GM21619 (cell line): ENCODE measurements at regions not wholly inside any gene's neighbourhood (a gene's known extent, or its start where the extent isn't known, plus 50 kb on each side); places are given as distances from the start of the nearest gene placed in this dataset.

Source experiments
- ATAC-seq: cut with Tn5 transposase; IDR thresholded peaks from one replicate; pipeline ENCODE4 v1.9.1; 2021; ENCODE audit not compliant: unreplicated experiment

DNA sequence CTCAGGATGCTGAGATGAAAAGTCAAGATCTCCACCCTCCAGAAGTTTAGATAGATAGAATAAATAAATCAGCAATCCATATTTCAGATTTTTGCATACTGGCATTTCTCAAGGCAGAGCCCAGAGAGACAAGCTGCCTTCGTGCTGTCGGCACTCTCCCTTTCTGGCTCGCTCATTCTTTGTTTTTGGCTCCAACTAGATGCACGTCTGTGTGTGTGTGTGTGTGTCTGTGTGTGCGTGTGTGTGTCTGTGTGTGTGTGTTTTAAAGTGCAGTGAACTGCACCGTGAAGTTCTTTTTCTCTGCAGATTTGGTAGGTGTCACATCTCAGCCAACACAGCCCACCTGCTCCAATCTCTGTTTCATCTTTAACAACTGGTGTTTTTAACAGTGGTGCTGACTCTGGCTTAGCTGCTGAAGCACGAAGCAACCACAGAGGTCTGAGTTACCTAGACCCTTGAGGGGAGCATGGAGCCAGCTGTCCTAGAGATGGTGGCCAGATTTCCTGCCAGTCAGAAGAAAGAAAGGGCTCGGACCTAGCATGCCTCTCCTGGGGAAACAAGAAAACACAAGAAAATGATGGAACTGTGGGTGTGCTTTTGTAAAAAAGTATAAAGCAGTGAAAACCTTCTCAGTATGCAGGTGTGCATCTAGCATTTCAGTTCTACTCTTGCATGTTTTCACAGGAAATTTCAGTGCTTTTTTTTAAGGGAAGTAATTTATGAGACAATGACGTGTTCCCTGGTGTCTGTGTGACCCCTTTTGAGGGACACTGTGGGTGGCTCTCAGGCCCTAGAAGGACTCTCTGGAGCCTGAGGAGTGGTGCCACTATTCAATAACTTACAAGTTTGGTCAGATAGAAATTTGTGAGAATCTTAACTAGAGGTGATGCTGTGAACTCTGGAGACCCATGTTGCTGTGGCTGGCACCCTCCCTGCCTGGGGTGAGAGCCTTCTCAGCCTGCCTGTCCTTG, 364.3 kb downstream of the RNF144A start:
- no peak for ATAC-seq

DNA sequence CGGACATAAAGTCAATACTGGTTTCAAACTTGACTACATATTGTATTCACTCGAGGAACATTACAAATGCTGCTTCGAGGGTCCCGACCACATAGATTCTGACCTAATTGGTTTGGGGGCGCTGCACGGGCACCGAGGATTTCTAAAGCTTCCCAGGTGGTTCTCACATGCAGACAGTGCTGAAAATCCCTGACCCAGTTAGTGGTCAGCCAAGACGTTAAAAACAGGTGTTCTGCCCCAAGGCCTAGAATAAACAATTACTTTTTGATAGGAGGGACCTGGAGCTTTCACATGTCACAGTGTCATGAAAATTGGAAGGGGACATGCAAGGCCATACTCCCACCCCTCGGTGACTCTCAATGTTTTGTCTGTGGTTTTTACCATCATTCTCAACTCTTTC, 368.9 kb downstream of the RNF144A start:
- no peak for ATAC-seq

DNA sequence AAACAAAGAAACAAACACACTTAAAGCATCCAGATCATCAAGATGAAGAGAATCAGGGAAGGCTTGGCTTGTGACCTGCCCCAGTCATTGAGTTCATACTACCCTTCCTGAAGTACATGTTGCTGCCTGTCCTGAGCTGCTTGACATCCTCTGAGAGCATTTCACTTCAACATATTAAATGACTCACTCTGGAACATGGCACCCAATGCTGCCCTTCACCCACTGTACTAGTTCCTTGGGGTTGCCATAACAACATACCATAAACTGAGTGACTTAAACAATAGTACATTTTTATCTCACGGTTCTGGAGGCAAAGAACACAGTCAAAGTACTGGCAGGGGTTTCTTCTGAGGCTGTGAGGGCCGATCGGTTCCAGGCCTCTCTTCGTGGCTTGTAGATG, 371.3 kb downstream of the RNF144A start:
- no peak for ATAC-seq

DNA sequence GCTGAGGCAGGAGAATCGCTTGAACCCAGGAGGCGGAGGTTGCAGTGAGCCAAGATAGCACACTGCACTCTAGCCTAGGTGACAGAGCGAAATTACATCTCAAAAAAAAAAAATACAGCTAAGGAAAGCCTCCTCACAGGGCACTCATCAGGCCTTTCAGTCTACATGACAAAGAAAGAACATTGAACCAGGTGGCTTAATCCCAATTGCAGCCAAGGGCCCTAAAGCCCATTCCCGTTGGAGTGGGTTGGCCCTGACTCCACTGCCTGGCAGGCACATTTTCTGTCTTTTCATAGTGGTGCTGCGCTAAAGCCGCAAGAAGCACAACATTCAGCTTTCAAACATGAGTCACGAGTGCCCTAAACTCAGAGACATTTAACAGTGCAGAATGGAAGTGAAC, 372.5 kb downstream of the RNF144A start:
- no peak for ATAC-seq

DNA sequence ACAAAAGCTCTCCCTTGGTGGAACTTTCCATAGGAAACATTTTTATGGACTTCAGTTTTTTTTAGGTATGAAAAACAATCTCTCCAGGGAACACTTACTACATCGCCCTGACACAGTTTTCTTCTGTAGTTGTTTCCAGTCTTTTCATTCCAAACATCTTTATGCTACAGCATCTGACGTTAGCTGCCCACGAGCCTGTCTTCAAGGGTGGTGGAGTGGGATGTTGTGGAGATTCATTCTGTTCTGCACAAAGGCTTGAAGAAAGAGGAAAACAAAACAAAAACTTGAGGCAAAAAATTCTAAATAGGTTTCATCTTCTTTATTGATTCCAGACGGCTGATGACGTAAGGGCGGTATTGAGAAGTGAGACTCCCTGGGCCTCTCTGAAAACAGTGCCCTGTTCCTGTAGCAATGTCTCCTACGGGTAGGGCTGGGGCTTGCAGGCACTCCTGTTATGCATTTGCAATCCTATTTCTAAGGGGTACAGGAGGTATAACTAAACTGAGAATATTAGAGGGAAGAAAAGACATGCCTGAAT, 375.0 kb downstream of the RNF144A start:
- ATAC-seq: no peak

DNA sequence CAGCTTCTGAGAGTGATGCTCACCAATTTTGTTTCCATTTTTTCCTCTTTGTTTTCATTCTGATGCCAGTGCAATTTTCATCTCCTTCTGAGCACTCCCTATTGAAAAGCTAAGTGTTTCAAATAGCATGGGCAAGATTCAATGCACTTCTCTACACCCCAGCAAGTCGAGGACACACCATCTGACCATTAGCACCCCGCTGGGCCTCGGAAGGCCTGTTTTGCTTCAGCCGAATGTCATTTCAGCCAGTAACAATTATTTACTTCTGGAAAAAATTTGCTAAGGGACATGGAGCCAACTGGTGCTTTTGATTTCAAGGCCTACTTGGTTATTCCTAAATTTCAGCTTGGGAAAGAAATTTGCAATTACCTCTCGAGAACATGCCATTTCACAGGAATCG, 392.4 kb downstream of the RNF144A start:
- no peak for ATAC-seq

DNA sequence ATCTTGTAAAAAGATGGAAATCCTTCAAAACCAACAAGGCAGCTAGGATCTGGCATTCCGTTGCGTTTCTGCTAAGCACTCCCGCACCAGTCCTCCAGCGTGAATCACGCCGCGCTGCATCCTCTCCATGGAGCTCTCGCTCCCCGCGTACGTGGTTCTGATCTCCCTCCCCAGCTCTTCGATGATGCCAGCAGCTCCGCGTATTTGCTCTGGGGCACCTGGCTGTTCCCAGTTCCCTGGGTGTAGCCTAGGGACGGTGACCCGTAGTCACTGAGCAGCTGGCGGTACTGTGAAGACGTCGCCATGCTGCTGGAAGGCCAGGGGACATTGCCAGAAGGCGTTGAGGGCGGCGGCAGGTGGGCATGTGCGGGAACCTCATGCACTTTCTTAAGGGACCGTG, 407.5 kb downstream of the RNF144A start:
- no peak for ATAC-seq

DNA sequence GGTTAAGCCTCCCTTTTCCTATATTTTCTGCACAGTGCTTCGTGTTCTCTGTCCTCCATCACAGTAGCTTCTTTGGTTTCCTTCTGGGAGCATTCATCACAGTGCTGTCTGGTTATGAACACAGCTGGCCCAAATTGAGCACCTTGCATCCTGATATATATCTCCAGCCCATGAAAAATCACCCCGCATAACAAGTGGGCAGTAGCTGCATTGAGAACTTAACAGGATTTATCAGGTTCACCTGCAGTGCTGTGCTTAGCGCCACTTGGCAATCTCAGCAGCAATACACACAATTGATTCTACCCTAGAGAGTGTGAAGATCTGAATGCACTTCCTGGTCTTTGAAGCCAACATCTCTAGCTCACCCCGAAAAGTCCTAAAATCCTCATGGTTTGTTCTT, 408.0 kb downstream of the RNF144A start:
- no peak for ATAC-seq

DNA sequence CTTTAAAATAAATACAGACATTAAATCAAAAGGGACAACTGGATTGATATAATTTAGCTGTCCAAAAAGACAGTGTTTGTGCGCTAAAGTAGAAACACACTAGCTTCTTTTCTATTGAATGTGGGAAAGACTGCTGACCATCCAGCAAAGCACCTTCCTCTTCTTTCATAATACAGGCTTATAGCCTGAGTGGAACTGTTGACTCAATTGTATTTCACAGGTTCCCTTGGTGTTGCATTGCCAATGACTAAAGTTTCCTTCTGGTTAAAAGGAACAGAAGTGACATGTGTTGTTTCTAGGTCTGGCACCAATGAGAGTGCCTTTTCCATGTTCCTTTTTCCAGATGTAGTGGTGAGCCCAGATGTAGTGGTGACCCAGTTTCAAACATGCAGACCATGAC, 412.3 kb downstream of the RNF144A start:
- ATAC-seq: no peak

DNA sequence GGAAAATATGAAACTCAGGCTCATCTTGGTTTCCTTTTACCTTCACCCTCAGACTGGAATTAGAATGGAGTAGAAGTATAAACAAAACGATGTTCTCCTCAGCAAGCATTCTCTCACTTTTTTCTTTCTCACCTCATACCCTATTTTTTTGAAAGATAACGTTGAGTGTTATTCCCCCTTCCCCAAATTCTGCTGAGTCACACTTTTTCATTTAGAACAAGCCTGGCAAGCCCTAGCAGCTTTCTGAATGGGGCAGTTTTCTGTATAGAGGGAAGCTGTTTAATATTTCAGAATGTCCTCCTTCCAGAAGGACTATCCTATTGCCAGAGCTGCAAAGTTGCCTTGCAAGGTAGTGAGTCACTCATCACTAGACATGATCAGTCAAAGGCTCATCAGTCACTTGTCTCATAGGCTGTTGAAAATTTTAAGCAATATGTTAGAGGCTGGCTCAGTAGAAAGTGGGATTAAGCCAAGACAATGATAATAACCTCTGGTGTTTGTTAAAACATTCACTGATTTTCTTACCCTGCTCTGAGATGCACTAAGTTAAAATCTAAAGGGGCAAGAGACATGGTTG, 416.1 kb downstream of the RNF144A start:
- no peak for ATAC-seq

DNA sequence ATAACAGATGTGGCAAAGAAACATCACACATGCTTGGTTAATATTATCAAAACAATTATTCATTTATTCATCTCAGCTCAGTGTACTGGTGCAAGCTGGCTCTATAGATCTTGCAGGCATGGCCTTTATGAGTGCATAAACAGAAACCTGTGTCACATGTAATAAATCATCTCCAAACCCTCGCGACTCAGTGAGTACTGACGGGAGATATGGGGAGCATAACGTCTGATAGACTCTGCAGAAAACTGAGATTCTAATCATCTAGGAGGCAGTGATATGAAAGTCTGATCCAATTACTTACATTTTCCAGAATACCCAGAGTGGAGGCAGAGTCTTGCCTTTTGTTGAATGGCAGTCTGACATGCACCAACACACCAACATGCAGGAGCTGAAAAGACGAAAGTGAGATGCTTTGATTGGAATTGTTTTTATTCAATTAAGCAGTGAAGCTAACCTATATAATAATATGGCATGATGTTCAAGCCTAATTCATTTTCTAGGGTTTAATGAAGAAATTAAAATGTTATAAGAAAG, 416.8 kb downstream of the RNF144A start:
- no peak for ATAC-seq

DNA sequence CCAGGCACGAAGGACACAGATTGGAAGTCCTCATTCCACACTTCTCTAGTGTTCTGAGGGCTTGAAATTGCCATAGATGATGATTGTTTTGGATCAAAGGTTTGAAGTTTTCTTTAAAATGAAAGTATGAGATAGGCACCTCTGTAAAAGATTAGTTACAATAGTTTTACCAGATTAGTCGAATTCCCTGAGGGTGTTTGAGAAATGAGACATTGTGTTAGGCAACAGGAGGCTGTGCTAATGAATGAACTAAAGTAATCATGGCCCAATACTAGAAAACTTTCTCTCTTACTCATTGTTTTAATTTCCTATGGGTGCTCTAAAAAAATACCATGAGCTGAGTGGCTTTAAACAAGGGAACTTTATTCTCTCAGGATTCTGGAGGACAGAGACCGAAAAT, 421.7 kb downstream of the RNF144A start:
- ATAC-seq: no peak

DNA sequence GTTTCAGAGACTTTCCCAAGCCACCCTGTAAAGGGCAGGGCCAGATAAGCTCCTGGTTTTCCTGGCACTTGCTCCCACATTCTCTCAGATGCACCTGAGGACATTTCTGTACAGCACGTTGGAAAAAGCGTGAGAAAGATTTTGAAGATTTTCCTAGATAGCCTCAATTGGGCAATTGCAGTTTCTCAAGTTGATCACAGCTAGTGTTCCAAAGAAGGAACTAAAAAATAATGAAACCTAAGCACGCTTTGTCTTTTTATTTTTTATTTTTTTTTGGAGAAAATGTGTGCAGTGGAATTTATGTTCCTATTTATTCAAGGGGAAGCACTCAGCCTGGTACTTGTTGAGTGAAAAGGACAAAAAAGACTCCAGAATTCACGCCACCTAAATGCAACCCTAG, 429.1 kb downstream of the RNF144A start:
- no peak for ATAC-seq

DNA sequence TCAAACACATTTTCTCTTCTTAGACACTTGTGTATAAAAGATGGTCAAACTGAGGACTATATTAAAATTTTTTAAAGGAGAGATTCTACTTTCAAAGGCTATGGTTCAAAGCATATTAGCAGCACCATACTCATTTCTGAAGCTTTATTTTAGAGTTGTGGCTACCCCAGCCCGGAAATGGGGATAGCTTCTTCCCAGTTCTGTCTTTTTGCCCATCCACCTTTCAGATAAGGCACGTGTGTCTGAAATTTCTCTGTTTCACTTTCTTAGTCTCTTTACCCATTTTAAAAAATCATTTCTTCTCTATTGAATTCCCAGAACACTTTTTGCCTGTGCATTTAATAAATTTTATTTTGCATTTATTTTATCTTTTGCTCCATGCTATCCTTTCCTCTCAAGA, 431.5 kb downstream of the RNF144A start:
- ATAC-seq: no peak

DNA sequence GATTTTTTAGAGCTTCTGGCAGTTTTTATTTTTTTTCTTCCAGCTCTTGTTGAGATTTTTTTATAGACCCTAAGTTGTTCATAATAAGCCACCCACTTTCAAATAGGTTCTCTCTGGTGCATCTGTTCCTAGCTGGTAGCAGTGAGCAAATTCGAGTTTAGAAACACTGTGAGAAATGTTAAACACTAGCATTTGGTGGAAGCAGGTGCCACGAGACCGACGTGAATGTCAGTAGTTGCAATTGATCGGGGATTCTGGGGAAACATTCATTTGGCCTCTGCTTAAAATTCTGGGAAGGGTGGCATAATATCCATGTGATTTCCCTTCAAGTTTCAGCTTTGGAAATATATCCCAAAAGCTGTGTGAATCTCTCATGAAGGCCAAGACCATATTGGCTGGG, 435.0 kb downstream of the RNF144A start:
- ATAC-seq: no peak

DNA sequence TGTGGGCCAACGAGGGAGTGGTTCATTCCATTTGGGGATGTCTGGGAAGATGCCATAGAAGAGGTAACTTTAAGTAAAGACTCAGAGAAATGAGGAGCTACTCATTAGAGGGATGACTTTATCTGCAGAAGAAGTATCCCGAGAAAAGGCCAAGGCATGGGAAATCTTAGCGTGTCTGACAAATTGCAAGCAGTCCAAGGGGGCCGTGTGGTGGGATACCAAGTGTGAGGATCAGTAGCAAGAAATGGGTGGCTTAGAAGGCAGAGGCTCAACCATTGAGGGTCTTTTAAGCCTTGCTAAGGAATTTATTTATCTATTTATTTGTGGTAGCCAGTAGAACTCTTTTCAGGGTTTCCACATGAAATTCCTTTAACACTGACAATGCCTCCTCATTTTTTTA, 436.4 kb downstream of the RNF144A start:
- ATAC-seq: no peak

DNA sequence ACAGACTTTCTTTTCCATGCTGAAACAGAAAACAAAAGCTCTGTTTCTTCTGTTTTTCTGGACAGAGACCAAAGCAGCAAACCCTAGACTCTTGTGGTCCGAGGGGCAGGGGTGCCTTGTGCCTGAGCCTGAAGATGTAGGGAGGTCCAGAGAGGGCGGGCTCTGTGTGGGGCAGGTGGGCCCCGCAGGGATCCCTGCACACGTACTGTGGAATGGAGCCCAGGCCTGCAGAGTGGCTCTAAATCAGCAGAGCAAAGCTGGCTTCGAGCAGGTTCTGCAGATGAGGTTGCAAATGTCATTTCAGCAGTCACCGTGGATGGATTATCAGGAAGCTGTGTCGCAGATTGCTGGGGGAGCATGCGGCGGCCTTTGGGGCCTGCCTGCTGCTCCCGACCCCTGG, 438.6 kb downstream of the RNF144A start:
- no peak for ATAC-seq

DNA sequence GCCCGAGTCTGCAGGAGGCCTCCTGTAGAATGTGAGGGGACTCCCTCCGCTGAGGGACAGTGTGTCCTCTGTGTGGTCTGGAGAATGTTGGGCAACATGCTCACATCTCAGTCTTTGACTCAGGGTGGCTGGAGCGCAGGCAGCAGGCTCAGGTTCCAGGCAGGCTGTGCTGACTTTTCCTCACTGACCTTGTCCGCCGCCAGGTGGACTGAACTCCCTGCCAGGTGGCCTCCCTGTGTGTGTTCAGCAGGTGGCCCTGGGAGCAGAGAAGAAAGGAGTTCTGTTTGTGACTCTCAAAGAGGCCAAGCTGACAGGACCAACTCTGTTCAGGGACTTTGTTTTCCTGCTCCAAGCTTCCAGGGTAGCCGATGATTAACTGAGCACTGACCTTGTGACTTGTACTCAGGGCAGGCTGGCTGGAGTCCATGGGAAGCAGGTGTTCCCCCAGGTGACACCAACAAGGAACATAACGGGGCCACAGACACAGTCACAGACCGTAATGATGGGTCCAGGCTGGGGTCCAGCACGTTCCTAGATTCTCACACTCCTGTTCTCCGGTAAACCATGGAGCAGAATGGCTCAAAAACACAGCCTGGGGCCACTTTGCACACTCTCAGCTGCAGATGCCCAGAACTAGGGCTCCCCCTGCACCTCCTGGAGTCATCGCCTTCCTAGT, 439.8 kb downstream of the RNF144A start:
- ATAC-seq: no peak

DNA sequence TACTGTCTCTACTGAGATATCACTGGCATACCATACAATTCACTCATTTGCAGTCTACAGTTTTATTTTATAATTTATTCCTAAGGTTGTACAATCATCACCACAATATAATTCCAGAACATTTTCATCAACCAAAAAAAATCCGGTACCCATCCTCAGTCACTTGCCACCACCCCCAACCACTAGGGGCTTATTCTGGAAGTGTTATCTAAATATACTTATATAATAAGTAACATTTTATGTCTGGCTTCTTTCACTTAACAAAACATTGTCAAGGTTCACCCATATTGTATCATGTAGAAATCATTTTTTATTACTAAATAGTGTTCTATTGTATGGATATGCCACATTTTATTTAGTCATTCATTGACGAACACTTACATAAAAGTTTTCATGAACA, 440.8 kb downstream of the RNF144A start:
- ATAC-seq: no peak

DNA sequence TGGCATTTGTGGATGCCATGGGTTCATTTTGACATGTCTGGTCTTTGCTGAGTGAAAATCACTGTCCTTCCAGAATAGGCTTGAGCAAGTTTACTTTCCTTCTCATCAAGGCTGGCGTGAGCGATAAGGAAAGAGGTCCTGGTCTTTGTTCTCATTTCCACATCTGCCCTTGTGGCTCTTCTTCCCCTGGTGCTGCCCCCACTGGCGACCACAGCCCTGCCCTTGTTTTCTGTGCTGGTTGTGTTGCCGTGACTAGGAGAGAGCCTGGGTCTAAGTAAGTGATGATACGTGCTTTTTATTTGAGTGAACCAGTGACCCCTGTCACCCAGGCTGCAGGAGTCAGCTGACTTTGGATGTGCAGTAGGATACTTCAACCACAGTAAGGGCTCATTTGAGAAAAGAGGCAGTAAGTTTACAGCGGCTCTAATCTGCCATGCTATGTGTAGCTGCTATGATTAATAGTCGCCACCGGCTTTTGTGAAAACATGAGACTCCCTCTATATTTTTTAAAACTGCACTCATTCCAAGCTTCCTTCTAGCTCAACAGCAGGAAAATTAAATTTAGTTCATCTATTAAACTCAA, 441.7 kb downstream of the RNF144A start:
- no peak for ATAC-seq

DNA sequence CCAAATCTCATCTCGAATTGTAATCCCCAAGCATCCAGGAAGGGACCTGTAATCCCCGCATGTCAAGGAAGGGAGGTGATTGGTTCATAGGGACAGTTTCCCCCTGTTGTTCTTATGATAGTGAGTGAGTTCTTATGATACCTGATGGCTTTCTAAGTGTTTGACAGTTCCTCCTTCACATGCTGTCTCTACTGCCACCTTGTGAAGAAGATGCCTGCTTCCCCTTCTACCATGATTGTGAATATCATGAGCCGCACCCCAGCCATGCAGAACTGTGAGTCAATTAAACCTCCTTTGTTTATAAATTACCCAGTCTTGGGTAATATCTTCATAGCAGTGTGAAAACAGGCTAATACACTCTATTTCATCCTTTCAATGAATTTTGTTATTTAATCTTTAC, 446.7 kb downstream of the RNF144A start:
- no peak for ATAC-seq
